C4-2B (cell line): ENCODE measurements at regions not wholly inside any gene's neighbourhood (a gene's known extent, or its start where the extent isn't known, plus 50 kb on each side); places are given as distances from the start of the nearest gene placed in this dataset.

Experiments used
- ZFX ChIP-seq: fragments of 450-650 bp; IDR thresholded peaks from 2 replicates; pipeline ENCODE4 v1.6.1; 2017
- TF ChIP-seq, protein P1 (sequence below): fragments of 450-650 bp; conservative IDR thresholded peaks from 2 replicates; pipeline ENCODE4 v1.5.1; 2017; ENCODE audit warnings: mild to moderate bottlenecking

DNA sequence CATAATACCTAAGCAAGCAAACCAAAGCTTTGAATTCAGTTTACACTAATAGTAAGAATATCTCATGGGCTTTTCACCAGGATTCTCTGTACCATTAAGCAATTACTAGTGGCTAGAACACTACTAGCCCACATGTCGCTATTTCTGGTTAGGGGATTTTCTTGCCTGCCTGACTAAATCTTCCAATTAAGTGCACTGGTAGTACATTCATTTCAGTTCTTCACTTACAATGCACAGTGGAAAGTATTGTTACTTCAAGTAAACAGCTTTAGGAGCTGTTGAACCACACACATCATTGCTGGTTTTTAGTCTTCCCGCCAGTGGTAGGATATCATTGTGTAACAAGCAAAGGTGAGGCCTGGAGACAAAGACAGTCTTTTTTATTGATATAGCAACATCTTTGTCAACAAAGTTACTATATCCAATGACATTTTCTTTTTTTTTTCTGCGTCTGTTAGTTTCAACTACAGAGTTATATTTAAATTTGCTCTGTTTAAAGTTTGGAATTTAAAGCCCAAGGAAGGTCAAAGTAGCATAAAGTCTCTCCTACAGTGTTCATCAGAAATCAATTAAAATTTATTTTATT is 826.8 kb upstream of the NR2F2 start:
- TF ChIP-seq, protein P1, sequence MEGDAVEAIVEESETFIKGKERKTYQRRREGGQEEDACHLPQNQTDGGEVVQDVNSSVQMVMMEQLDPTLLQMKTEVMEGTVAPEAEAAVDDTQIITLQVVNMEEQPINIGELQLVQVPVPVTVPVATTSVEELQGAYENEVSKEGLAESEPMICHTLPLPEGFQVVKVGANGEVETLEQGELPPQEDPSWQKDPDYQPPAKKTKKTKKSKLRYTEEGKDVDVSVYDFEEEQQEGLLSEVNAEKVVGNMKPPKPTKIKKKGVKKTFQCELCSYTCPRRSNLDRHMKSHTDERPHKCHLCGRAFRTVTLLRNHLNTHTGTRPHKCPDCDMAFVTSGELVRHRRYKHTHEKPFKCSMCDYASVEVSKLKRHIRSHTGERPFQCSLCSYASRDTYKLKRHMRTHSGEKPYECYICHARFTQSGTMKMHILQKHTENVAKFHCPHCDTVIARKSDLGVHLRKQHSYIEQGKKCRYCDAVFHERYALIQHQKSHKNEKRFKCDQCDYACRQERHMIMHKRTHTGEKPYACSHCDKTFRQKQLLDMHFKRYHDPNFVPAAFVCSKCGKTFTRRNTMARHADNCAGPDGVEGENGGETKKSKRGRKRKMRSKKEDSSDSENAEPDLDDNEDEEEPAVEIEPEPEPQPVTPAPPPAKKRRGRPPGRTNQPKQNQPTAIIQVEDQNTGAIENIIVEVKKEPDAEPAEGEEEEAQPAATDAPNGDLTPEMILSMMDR, result no peak
- TF ChIP-seq ZFX, result no peak
